Pancreas (tissue), 10 donors: ENCODE measurements at regions not wholly inside any gene's neighbourhood (a gene's known extent, or its start where the extent isn't known, plus 50 kb on each side); places are given as distances from the start of the nearest gene placed in this dataset.

Source experiments
- ATAC-seq, 4 donors: fragments of 200-7000 bp; cut with Tn5 transposase; one replicate each; pipeline versions ENCODE4 v1.8.0 to v1.9.1; 2020; ENCODE audit warnings: mild to moderate bottlenecking in 4 of 4, moderate library complexity in 4 of 4
- DNase-seq, 6 donors: peaks; one replicate each; pipeline ENCODE4 v3.0.0-alpha.2; 2020
- FAIRE-seq: peaks from 2 replicates; lab custom pipeline; 2012; peaks lifted over from hg19 to GRCh38; lab: Jason Lieb, UNC
- H3K27ac ChIP-seq, 4 donors: fragments of 200-600 bp; sonication (generic); 1 replicate in 3 of 4; 2 replicates in 1 of 4; pipeline versions ENCODE4 v1.5.0 to v1.8.0; 2020
- H3K27me3 ChIP-seq, 4 donors: fragments of 200-600 bp; one replicate each; pipeline ENCODE4 v1.8.0; 2021
- H3K36me3 ChIP-seq, 3 donors: fragments of 200-600 bp; sonication (generic) in 1 of 3; one replicate each; pipeline versions ENCODE4 v1.5.0 to v1.8.0; 2020 to 2021
- H3K4me1 ChIP-seq, 3 donors: fragments of 200-600 bp; one replicate each; pipeline ENCODE4 v1.8.0; 2021
- H3K4me3 ChIP-seq, 4 donors: fragments of 200-600 bp; sonication (generic) in 2 of 4; one replicate each; pipeline versions ENCODE4 v1.5.0 to v1.8.0; 2020 to 2021
- H3K9me3 ChIP-seq, 4 donors: fragments of 200-600 bp; one replicate each; pipeline ENCODE4 v1.8.0; 2021
- WGBS, 2 donors: extraction: QIAGEN DNeasy Blood & Tissue Kit; methylation state at CpG; one replicate each; pipeline ENCODE4 v1.1.7; 2013; 5-methylcytosine and 5-hydroxymethylcytosine counted together
- intact Hi-C, 3 donors: fragments of 100-400 bp; cut with DNase I; formaldehyde crosslinking; loops; one replicate each; pipeline versions ENCODE4 v1.11.1 to v1.14.2; 2022
- TF ChIP-seq, protein P1 (sequence below), 4 donors: fragments of 200-600 bp; sonication (generic) in 3 of 4; IDR thresholded peaks; one replicate each; pipeline versions ENCODE4 v1.5.0 to v1.8.0; 2021; ENCODE audit warnings: antibody characterized with exemption in 4 of 4
- donor health status: healthy with polysubstance abuse.
- donor health status: DM: no; HTN: no; CAD: no; lungs with moderate emphysema.
- donor health status: DM: no; HTN: no; CAD: no.
- donor health status: control.
- donor health status: control.
- donor health status: Bipolar disorder and iron deficiency.
- donor health status: DM: yes; HTN: yes; CAD: no.
- donor health status: DM: no; HTN: no; CAD: no.
- donor health status: DM: no; HTN: no; CAD: no.
- donor health status: DM: yes; HTN: yes; CAD: no.

DNA sequence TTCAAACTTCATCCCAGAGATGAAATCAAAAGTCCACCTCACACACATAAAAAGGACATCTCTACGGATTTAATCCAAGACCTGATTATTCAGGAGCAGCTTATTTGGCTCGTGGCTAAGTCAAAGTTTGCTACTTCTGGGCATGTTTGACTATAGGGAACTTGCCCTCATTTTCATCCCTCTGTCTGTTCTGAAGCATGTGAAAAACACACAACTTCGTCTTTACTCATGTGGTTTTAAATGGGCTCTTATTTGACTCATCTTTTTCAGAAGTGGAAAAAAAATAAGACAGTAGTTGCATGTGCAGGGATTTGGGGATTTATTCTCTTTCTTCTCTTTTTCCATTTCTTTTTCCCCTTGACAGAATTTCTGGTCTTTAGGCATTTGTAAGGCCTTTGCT lies 295.9 kb downstream of the TFEC start:
- peaks cover 0 to 6% (median 0%) of the 10 kb centered on the region in 3 donors for H3K4me1 ChIP-seq
- intact Hi-C loops: no loop called here
- no peak for DNase-seq
- no peak overlapping the region for H3K27ac ChIP-seq
- ATAC-seq: no peak
- 74 to 84% methylated on average over 3 of the region's 3 CpGs for WGBS, 2 donors
- H3K9me3 ChIP-seq: no peaks in the 10 kb centered on the region
- H3K36me3 ChIP-seq: no peaks in the 10 kb centered on the region
- no peak overlapping the region for H3K4me3 ChIP-seq
- H3K27me3 ChIP-seq: no peaks in the 10 kb centered on the region
- FAIRE-seq: no peak
- TF ChIP-seq, protein P1, sequence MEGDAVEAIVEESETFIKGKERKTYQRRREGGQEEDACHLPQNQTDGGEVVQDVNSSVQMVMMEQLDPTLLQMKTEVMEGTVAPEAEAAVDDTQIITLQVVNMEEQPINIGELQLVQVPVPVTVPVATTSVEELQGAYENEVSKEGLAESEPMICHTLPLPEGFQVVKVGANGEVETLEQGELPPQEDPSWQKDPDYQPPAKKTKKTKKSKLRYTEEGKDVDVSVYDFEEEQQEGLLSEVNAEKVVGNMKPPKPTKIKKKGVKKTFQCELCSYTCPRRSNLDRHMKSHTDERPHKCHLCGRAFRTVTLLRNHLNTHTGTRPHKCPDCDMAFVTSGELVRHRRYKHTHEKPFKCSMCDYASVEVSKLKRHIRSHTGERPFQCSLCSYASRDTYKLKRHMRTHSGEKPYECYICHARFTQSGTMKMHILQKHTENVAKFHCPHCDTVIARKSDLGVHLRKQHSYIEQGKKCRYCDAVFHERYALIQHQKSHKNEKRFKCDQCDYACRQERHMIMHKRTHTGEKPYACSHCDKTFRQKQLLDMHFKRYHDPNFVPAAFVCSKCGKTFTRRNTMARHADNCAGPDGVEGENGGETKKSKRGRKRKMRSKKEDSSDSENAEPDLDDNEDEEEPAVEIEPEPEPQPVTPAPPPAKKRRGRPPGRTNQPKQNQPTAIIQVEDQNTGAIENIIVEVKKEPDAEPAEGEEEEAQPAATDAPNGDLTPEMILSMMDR (IDR thresholded peaks at IDR 0.05): no peak

DNA sequence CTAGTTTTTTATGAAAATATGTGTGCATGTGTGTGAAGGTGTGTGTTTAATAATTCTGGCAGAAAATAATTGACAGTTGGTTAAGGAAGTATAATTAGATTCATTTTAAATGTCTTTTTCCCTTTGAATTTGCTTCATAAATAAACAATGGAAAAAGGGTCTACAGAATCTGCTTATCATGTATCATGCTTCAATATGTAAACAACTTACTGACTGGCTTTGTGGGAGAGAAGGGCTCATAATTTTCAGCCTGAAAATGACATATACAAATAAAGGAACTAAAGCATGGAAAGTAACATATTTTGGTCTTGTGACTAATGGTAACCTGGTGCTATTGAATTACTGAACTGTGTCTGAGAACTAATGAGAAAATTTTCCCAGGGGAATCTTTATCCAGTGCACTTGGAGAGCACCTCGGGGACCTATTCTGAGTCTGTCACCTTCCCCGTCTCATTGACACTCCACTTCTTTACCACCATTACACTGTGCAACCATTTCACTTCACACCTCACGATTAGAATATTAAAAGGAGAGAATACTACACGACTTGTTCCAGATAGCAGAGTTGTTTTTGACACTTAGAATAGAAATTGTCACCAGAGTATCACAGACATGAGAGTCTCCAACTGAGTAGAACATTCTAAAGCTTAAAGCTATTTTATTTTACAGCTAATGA lies 298.6 kb downstream of the TFEC start:
- WGBS, 2 donors: 54 to 60% methylated on average over 4 of the region's 4 CpGs
- no peak for DNase-seq
- ATAC-seq: peak in 1 of 4 donors; percentile 23
- Histone ChIP-seq H3K36me3 (no peaks in the 10 kb centered on the region), H3K27me3 (no peaks in the 10 kb centered on the region), H3K27ac (no peak overlapping the region), H3K4me1 (peaks cover 0 to 6% (median 0%) of the 10 kb centered on the region in 3 donors), H3K9me3 (no peaks in the 10 kb centered on the region), H3K4me3 (no peak overlapping the region)
- TF ChIP-seq, protein P1 (IDR thresholded peaks at IDR 0.05): no peak
- intact Hi-C loops: no loop called here
- no peak for FAIRE-seq

DNA sequence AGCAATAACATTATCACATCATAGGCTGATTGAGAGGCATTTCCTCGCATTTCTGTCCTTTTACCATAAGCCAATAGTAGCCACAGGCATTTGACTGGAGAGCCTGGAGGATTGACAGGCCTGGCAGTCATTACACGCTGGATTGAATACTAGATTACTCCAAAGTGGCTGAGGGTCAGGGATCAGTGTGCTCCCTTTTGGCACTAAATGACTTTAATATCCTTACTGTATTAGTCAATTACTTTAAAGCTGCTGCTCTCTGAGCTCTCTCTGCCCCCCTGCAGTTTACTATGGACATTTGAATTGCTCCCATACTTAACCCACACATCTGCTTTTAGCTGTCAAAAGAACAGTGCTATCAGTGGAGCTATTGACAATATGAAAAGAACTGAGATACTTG lies 302.0 kb downstream of the TFEC start:
- Histone ChIP-seq H3K27me3 (no peaks in the 10 kb centered on the region), H3K9me3 (no peaks in the 10 kb centered on the region), H3K36me3 (no peaks in the 10 kb centered on the region), H3K27ac (no peak overlapping the region), H3K4me3 (no peak overlapping the region), H3K4me1 (peaks cover 0 to 6% (median 0%) of the 10 kb centered on the region in 3 donors)
- FAIRE-seq (no peak), DNase-seq (no peak), ATAC-seq (no peak)
- TF ChIP-seq, protein P1 (IDR thresholded peaks at IDR 0.05): no peak
- 75 to 89% methylated on average over 2 of the region's 2 CpGs for WGBS, 2 donors
- intact Hi-C loops: no loop called here

DNA sequence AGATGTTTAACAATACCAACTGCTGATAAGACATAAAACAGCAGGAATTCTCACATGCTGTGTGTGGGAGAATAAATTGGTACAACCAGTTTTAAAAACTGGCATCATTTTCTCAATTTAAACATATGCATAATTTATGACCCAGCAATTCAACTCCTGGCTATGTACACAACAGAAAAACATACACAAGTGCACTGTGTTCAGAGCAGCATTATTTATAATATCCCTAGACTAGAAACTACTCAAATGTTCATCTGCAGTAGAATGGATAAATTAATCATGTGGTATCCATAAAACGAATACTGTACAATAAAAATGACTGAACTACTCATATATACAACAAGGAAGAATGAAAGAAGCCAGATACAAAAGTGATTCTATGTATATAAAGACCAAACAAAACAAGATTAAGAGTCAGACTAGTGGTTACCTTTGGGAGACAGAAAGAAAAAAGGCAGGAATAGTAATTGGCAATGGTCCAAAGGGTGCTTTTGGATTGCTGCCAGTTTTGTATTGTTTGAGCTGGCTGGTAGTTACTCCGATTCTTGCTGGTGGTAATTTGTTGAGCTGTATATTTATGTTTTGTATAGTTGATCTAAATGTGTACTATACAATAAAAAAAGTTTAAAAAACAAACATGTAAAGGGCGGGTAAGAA lies 306.0 kb downstream of the TFEC start:
- no peaks in the 10 kb centered on the region for H3K36me3 ChIP-seq
- TF ChIP-seq, protein P1 (IDR thresholded peaks at IDR 0.05): no peak
- no peaks in the 10 kb centered on the region for H3K4me1 ChIP-seq
- WGBS, 2 donors: 37 to 38% methylated on average over 3 of the region's 3 CpGs
- H3K27ac ChIP-seq: no peak overlapping the region
- H3K27me3 ChIP-seq: no peaks in the 10 kb centered on the region
- H3K9me3 ChIP-seq: no peaks in the 10 kb centered on the region
- FAIRE-seq: no peak
- DNase-seq: peak in 1 of 6 donors; percentile 21
- H3K4me3 ChIP-seq: no peak overlapping the region
- intact Hi-C loops: no loop called here
- no peak for ATAC-seq
